HG03558 (cell line): ENCODE measurements at regions not wholly inside any gene's neighbourhood (a gene's known extent, or its start where the extent isn't known, plus 50 kb on each side); places are given as distances from the start of the nearest gene placed in this dataset.
"Not testable (repeated sequence)": the region's sequence is repeated elsewhere in the genome, so short reads cannot be mapped to it uniquely, and the experiment has no call there.

Experiments
- ATAC-seq: cut with Tn5 transposase; IDR thresholded peaks from one replicate; pipeline ENCODE4 v1.9.1; 2021; ENCODE audit warnings: moderate number of reproducible peaks; ENCODE audit not compliant: unreplicated experiment; ENCODE audit errors: extremely low read depth

DNA sequence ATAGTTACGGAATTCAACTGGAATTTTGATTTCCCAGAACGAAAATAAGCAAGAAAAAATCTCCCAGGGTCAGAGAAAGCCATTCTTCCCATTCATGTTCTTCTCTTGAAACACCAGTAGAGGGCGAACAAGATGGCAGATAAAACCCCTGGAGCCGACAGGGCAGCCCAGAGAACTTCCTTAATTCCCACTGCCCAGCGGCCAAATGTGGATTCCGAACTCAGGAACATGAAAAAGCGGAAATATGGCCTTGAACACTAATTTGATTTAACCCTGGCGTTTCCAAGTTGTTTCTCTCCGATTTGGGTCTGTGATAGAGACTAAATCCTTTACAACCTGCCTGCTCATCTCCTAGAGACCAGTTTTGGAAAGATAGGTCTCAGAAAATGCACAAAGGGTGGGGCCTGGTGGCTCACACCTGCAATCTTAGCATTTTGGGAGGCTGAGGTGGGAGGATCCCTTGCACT, 100.7 kb upstream of the WAC start:
- ATAC-seq = no peak

DNA sequence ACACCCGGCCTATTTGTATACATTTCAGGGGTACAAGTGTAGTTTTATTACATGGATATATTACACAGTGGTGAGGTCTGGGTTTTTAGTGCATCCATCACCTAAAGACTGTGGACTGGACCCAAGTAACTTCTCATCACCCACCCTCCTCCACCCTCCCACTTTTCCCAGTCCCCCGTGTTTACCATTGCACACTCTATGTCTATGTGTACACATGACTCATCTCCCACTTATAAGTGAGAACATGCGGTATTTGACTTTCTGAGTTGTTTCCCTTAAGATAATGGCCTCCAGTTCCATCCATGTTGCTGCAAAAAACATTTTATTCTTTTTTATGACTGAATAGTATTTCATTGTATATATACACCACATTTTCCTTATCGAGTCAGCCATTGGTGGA, 98.9 kb upstream of the WAC start:
- no peak for ATAC-seq

DNA sequence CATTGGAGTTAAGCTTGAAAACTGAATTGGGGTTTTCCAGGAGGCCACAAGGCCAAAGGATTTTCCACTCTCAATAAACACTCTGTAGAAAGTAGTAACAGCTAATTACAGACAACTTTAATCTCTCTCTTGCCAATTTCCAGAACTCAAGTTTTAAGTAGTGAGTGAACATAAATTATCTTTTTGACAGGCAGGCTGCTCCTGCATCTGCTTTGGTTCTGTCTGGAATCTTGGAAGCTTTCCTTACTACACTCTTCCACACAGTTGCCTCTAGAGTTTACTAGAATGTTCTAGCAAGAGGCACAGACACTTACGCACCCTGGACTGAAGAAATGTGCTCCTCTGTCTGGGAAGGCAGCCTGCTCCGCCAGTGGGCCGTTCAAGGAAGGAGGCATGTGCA, 90.5 kb upstream of the WAC start:
- no peak for ATAC-seq

DNA sequence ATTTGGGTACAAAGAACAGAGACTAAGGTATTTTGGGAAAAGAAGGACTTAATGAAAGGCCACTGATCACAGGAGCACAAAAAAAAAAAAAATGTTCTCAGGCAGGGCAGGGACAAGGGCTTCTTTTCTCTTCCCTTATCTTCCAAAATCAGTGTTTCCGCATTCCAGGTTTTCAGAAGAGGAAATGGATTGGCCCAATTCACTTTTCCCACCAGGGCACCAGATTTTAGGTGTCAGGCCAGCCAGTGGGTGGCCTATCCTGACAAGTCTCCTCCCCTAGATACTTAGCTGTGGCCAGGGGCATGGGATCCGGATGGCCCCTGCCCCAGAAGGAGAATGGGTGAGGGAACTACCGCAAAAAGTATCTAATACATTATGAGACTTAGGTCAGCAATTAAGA, 88.9 kb upstream of the WAC start:
- ATAC-seq = no peak

DNA sequence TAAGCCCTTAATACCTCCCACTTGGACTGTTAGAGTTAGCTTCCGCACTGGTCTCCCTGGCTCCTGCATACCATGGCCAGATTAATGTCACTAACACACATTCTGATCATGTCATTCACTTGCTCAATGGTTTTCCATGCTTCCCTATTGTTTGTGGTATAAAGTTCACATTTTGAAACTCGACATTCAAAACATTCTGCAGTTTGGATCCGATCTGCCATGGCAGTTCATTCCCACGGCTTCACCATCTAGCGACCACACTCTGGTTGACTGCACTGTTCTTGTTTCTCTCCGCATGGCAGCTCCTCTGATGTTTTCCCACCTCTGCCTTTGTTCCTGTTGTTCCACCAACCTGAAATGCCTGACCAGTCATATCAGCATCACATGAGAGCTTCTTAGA, 87.4 kb upstream of the WAC start:
- no peak for ATAC-seq

DNA sequence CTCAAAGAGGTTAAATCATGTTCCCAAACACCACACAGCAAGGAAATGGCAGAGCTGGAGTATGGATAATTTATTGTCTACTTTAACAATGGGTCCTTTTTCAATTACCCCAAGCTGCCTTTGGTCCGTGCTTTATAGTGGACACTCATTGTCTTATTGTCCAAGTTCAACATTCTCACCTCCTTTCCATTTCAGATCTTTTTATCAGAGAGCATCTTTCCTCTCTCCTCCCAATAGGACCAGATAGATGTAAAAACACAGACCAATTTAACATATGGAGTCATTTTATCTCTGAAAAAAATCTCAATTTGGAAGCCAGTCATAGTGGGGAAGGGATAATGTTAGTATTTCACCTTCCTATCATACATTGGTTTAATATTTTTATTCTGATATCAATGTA, 83.5 kb upstream of the WAC start:
- ATAC-seq = no peak

DNA sequence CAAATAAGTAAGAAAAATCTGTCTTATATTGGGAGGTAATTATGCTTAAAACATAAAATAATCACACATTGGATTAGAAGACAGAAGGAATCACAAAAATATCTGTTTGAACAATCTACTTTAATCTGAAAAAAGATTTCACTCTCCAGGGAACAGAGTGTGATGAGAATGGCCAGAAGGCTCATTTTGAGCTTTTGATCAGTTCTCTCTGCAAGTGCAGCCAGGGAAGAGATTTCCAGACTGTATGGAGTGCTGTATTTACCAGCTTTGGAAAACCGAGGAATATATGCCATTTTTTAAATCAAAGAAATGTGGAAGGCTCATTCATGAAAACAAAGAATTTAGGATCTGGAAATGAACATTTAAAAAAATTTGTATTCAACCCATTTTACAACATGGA, 83.0 kb upstream of the WAC start:
- ATAC-seq = no peak

DNA sequence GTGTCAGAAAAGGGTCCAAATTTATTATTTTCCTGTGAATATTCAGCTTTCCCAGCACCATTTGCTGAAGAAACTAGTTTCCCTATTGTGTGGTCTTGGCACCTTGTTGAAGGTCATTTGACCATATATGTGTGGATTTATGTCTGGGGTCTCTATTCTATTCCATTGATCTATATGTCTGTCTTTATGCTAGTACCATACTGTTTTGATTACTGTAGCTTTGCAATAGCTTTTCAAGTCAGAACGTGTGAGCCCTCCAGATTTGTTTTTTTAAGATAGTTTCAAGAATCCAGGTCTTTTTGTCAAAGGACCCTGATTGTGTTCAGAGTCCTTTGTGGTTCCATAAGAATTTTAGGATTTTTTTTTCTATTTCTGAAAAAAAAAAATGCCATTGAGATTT, 79.0 kb upstream of the WAC start:
- no peak for ATAC-seq

DNA sequence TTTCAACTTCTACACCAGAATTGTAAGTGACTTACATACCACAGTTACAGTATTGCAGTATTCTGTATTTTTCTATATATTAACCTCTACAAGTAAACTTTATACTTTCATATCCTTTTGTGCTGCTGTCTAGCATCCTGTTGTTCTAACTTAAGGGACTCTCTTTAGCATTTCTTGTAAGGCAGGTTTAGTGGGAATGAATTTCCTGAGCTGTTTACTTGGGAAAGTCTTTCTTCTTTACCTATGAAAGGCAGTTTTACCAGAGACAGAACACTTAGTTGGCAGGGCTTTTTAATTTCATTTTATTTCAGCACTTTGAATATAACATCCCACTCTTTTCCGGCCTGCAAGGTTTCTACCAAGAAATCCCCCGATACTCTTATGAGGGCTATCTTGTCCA, 75.8 kb upstream of the WAC start:
- no peak for ATAC-seq

DNA sequence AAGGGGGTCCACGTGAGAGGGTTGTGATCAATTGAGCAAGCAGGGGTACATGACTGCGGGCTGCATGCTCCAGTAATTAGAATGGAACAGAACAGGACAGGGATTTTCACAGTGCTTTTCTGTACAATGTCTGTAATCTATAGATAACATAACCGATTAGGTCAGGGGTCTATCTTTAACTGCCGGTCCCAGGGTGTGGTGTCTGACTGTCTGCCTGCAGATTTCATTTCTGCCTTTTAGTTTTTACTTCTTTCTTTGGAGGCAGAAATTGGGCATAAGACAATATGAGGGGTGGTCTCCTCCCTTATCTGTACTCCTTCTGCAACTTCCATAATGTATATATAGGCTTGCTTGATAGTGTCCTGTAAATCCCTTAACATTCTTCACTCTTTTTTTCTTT, 75.0 kb upstream of the WAC start:
- not testable (repeated sequence) for ATAC-seq

DNA sequence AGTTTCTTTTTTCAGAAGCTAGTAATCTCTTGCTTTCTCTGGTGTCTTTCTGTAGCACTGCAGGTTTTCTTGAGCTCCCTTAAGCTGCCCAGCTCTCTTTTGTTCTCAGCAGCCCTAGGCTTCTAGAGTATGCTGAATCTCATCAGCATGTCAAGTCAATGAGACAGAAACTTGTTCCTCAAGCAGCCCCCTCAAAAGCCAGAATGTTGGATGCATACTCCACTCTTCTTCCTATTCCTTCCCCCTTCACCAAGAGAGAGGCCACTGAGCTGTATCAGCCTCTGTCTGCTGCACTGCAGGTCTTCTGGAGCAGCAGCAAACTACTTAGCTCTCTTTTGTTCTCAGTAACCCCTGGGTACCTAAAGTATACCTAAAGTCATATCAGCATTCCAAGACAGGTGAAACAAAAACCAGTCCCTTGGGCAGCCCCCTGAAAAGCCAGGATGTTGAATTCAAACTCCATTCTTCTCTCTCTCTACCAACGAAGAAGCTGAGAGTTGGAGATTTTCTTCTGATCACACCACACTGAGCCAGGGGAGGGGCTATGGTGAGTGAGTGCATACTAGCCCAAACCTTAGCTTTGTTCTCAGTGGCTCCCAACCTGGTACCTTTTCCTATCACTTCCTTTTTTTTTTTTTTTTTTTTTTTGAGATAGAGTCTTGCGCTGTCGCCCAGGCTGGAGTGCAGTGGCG, 73.3 kb upstream of the WAC start:
- no peak for ATAC-seq

DNA sequence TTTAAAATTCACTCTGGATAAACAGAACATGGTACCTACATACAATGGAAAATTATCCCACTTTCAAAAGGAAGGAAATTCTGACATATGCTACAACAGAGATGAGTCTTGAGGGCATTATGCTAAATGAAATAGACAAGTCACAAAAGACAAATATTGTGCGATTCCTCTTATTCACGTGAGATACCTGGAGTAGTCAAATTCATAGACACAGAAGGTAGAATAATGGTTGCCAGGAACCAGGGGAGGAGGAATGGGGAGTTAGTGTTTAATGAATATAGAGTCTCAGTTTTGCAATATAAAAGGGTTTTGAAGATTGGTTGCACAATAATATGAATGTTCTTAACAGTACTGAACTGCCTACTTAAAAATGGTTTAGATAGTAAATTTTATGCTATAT, 69.8 kb upstream of the WAC start:
- ATAC-seq = no peak

DNA sequence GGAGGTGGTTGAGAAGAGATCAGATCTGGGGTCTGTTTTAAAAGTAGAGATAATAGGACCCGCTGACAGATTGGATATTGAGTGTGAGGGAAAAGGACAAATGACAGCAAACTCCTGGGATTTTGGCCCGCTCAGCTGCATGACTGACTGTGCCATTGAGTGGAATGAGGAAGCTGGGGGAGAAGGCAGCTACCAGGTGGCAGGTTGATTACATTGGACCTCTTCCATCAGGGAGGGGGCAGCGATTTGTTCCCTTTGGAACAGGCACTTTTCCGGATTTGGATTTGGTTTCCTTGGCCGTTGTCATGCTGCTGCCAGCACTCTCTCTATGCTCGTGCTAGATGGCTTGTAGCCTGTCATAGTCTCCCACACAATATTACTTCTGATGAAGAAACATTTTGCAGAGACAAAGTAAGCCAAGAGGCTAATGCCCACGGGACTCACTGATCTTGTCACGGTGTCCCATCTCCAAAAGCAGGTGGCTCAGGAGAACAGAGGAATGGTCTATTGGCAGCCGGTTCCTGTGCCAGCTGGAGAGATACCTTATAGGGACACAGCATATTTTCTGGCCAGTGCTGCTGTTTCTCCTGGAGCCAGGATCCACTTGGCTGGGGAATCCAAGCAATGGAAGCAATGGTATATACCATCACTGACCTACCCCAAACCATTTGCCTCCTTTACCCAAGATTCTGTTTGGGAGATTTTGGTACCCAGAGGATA, 69.1 kb upstream of the WAC start:
- ATAC-seq = no peak

DNA sequence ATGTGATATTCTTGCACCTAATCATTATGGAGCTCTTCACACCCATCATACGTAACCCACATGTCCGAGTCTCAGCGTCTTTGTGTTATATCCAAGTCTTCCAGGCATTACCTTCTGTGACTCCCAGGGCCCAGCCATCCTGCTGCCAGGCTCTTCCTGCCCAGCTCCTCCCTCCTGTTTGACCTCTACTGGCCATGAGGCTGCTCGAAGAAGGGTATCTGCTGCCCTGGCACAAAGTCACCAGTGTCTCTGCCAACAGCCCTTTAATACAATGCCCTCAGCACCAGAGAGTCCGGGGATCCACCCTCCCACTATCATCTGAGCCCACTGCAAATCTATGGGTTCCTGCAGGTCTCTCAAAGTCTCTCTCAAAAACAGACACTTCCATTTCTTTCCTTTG, 65.3 kb upstream of the WAC start:
- no peak for ATAC-seq

DNA sequence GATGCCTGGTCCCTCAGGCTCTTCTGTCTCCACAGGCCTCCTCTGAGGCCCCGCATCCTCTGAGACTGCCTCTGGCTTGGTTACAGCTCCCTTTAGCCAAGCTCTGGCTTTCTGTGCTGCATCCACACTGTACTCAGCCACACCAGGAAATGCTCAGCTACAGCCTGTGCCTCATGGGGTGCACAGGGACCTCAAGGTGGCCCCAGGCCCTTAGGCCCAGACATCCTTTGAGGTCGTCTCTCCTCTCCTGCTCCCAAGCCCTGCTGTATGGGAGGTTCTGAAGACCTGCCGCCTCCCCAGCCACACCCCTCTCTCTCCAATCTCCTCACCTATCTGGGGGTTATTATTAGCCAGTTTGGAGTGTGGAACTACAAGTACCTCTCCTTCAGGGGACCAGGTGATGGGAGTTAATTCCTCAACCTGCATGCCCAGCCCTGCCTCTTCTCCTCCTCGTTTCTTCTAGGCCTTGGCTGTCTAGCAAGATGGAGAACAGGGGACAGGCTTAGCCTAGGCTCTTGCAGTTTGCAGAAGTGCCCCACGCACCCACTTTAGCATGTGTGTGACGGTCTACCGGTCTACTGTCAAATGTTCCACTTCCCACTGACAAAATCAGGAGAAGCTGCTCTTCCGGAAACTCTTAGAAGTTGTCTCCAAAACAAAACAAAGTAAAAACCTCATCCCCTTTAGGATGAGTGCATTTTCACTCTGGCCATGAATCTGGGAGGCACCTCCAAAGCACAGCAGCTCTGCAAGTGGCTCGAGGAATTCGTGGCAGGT, 64.0 kb upstream of the WAC start:
- no peak for ATAC-seq

DNA sequence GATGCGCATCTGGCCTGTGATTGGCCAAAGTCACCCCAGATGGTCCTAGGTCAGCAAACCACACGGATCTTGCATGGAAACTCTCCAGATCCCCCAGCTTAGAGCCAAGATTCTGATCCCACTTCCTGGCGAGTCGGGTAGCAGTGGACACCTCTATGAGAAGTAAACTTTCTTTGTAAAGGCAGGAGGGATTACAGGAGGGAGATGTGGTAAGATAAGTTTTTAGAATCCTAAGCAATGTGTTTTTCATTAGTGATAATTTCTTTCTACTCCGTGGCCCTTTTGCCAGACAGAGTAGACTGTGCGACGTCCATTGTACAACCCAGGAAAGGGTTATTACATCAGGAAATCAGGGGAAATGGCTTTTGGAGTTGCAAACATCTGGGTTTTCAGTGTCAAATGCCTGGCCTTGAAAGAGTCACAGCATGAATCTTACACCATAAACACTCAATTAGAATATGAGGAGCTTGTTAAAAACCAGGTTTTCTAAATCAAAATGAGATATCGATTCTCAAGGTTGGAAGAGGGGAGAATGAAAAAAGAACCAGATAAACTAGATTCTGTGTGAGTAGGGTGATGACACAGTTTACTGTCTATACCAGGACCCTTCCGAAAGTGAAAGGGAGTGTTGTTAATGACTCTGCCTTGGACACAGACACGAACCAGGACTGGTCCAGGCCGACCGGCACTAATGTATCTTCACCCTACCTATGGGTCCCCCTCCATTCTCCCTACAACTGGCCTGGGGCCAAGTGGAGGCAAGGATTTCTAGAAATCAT, 61.9 kb upstream of the WAC start:
- no peak for ATAC-seq

DNA sequence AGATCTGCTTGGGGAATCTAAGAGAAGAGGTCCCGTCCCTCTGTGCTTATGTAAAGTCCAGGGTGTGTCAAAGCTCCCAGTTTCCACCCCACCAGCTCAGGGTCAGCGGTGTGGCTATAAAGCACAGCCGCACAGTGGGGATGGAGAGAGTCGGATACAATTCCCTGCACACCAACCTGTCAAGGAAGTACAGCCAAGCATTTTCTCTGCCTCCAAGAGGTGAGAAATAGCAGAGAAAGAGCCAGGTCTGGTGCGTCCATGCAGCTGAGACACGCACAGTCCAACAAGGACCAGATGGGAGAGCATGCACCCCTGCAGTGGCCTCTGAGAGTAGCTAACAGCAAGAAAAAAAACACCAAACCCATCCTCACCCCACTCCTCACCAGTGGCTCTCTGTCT, 61.3 kb upstream of the WAC start:
- ATAC-seq = no peak

DNA sequence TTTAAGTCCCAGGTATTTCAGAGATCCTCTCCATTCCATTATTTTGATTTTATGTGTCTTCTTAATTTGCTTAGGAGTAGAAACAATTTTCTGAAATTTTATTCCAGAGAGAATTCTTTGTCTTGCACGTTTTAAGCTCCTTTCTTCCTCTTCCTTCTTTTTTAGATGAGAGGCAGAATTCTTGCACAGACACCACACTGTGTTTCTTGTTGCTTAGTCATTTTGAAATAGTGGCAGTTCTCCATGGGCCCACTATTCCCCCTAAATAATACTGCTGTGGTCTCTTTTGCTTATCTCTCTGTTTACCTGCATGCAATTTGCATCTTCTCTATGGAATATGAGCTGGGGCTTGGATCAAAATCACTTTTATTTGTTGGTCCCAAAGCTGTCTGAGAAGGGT, 54.3 kb upstream of the WAC start:
- no peak for ATAC-seq

DNA sequence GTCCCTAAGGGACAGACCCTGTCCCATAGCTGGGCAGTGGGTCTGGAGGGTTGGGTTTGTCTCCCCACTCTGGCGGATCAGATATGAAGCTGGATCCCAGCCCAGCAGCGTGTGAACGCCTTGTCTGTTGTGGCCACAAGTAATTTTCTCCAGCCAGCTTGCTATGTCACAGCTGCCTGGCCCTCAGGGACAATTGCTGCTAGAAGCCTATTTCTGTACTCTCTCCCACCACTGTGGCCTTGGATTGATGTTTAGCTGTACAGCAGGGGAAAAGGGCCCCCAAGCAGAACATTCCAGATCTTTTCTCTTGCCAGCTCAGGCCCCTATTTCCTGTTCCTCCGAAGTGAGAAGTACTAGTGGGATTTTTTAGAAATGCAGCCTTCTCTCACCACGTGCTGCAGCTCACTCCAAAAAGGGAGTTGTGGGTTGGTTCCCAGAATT, 53.5 kb upstream of the WAC start:
- ATAC-seq = no peak

DNA sequence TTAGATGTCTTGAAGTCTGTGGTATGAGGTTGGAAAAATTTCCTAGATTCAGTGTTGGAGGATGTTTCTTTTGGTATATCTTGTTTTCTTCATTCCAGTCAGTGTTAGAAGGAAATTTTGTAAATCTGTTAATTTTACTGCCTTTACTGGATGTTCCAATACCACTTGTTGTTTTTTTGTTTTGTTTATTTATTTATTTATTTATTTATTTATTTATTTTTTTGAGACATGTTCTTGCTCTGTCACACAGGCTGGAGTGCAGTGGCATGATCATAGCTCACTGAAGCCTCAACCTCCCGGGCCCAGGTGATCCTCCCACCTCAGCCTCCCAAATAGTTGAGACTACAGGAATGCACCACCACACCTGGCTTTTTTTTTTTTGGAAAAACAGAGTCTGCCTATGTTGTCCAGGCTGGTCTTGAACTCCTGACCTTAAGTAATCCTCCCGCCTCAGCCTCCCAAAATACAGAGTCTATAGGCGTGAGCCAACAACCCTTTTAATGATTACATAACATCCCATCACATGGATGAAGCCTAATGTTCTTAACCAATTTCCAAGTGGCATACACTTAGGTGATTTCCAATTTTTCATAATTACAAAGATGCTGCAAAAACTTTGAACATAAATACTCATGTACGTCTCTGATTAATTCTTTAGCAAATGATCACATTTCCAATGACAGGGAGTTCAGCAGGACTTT, 52.8 kb upstream of the WAC start:
- ATAC-seq = no peak
